AG04450 (cell line): ENCODE measurements at regions not wholly inside any gene's neighbourhood (a gene's known extent, or its start where the extent isn't known, plus 50 kb on each side); places are given as distances from the start of the nearest gene placed in this dataset.

Experiments used
- CTCF ChIA-PET: fragments of 300-600, 350-600 bp; formaldehyde crosslinking; extraction: SDS; loops from one replicate; lab custom pipeline; 2022; ENCODE audit warnings: antibody characterized with exemption, inconsistent platforms; lab: Charles Lee
- POLR2A ChIA-PET: fragments of 350-600 bp; formaldehyde crosslinking; extraction: SDS; loops from one replicate; lab custom pipeline; 2021; ENCODE audit warnings: antibody characterized with exemption, inconsistent platforms; lab: Yijun Ruan, JAX
- DNase-seq: peaks from one replicate; pipeline ENCODE4 v3.0.0-alpha.2; 2011; ENCODE audit warnings: low read depth, low spot score
- H3K27ac ChIP-seq: one replicate; pipeline ENCODE4 v1.5.1; 2012; ENCODE audit warnings: low read depth, low read length, control low read depth
- H3K27me3 ChIP-seq: one replicate; pipeline ENCODE4 v1.6.0; 2012; ENCODE audit warnings: low read length; ENCODE audit not compliant: control insufficient read depth, insufficient read depth
- H3K4me3 ChIP-seq: 2 replicates; pipeline ENCODE4 v1.5.1; 2011; ENCODE audit warnings: mild to moderate bottlenecking, low read depth, low read length, control low read depth
- H3K9me3 ChIP-seq: 2 replicates; pipeline ENCODE4 v1.5.1; 2012; ENCODE audit warnings: low read length; ENCODE audit not compliant: control insufficient read depth, insufficient read depth
- CTCF ChIP-seq: IDR thresholded peaks from 2 replicates; pipeline ENCODE4 v1.5.1; 2011; ENCODE audit warnings: low read depth, low read length, control low read depth, inconsistent platforms

DNA sequence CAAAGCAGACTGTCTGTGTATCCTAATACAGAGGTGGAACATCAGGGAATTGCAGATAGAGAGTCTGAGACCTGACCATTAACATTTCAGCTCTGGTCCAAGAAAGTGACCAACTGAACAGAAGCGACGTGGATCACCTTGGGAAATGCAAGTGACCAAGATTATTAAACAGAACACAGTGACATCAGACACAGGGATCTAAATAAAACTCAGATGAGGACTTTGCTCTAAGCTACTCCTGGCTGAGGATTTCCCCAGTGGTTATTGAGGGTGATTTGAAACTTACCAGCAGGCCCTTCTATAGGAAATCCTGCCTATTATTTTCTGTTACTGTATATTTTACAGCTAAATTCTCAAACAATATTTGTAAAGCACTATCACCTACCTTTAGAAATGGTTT is 436.0 kb downstream of the TMEM38B start:
- no peak for TF ChIP-seq CTCF
- Histone ChIP-seq H3K27me3 (no peaks in the 10 kb centered on the region), H3K9me3 (no peaks in the 10 kb centered on the region; the same call in 1 of the 2 replicates), H3K27ac (no peak overlapping the region), H3K4me3 (no peak overlapping the region)
- ChIA-PET POLR2A (no interaction called here), CTCF (interaction anchor here (1.1 kb wide), 1 partner anchor 249 kb away, joined by 3 read pairs; no protein-coding TSS in a partner anchor)
- no peak for DNase-seq

DNA sequence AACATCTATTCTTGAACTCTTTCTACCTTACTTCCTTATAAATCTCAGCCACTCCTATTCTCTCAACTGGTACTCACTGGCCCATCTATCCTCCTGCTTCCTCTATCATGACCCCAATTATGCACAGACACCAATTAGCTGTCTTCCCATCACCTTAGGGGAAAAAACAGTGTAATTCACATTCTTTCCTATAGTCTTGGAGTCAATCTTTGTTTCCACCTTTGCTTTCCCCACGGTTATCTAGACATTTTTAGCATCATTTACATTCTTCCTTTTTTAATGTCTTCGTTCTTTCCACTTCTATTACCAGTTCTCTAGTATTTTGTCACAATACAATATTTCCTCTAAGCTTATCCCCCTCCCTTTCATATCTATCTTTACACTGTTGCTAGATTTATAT is 449.4 kb downstream of the TMEM38B start:
- no peak for DNase-seq
- CTCF ChIA-PET, result no interaction called here
- Histone ChIP-seq H3K4me3 (no peak overlapping the region), H3K27ac (no peak overlapping the region), H3K27me3 (no peaks in the 10 kb centered on the region), H3K9me3 (peaks cover 10% of the 10 kb centered on the region; the same call in 1 of the 2 replicates)
- no peak for TF ChIP-seq CTCF
- POLR2A ChIA-PET, result no interaction called here

GRCh38 chr9:106146066-106146840 is 451.9 kb downstream of the TMEM38B start:
- H3K9me3 ChIP-seq, result peaks cover 4% of the 10 kb centered on the region; the same call in 1 of the 2 replicates
- H3K27me3 ChIP-seq, result no peaks in the 10 kb centered on the region
- H3K27ac ChIP-seq, result no peak overlapping the region
- TF ChIP-seq CTCF, result no peak
- no peak overlapping the region for H3K4me3 ChIP-seq
- ChIA-PET POLR2A (no interaction called here), CTCF (no interaction called here)
- DNase-seq, result no peak

- Histone ChIP-seq H3K27me3 (no peaks in the 10 kb centered on the region), H3K4me3 (no peak overlapping the region), H3K9me3 (no peaks in the 10 kb centered on the region), H3K27ac (no peak overlapping the region)
- DNase-seq, result no peak
- TF ChIP-seq CTCF, result no peak
- CTCF ChIA-PET, result no interaction called here
- POLR2A ChIA-PET, result no interaction called here
These were observed 452.5 kb downstream of the TMEM38B start for GRCh38 chr9:106146886-106147285.

GRCh38 chr9:106149956-106150355 is 455.6 kb downstream of the TMEM38B start:
- no peak for DNase-seq
- Histone ChIP-seq H3K4me3 (no peak overlapping the region), H3K27ac (no peak overlapping the region), H3K9me3 (no peaks in the 10 kb centered on the region), H3K27me3 (no peaks in the 10 kb centered on the region)
- no peak for TF ChIP-seq CTCF
- ChIA-PET POLR2A (no interaction called here), CTCF (no interaction called here)
